ENCODE measurements at regions not wholly inside any gene's neighbourhood (a gene's known extent, or its start where the extent isn't known, plus 50 kb on each side); places are given as distances from the start of the nearest gene placed in this dataset.

GRCh38 chr18:56066524-56067213 is 478.7 kb upstream of the TCF4 start:
- Mint-ChIP-seq H3K4me3 (ENCODE audit: unreplicated experiment) (no peak overlapping the region), H3K4me1 (ENCODE audit: low read depth, unreplicated experiment) (peaks cover 13% of the 10 kb centered on the region), H3K27me3 (ENCODE audit: low read depth, unreplicated experiment) (peaks cover 4% of the 10 kb centered on the region), H3K9me3 (ENCODE audit: unreplicated experiment) (no peaks in the 10 kb centered on the region), H3K27ac (ENCODE audit: unreplicated experiment) (no peak overlapping the region), H3K36me3 (ENCODE audit: low read depth, unreplicated experiment) (no peaks in the 10 kb centered on the region)
- no peak overlapping the region for H3K4me2 ChIP-seq (ENCODE audit: low read length)
- H3K27me3 ChIP-seq (ENCODE audit: insufficient read depth, low read length) = no peaks in the 10 kb centered on the region
- H3K4me1 ChIP-seq (ENCODE audit: insufficient read depth, low read length) = peaks cover 9% of the 10 kb centered on the region
- no peak overlapping the region for H2AFZ ChIP-seq (ENCODE audit: low read depth, low read length)
- H4K20me1 ChIP-seq (ENCODE audit: insufficient read depth, low read length) = no peaks in the 10 kb centered on the region
- TF ChIP-seq EZH2 (IDR thresholded peaks at IDR 0.05; ENCODE audit: insufficient read depth, low read length) = no peak
- TF ChIP-seq CTCF (IDR thresholded peaks at IDR 0.05; ENCODE audit: insufficient read depth, low read depth, low read length) = no peak
- no peaks in the 10 kb centered on the region for H3K36me3 ChIP-seq (ENCODE audit: insufficient read depth, low read length)
- FAIRE-seq = no peak
- H3K9me3 ChIP-seq (ENCODE audit: insufficient read depth, low read depth, low read length) = no peaks in the 10 kb centered on the region
- no peak overlapping the region for H3K9ac ChIP-seq (ENCODE audit: low read length)
- no peaks in the 10 kb centered on the region for H3K79me2 ChIP-seq (ENCODE audit: insufficient read depth, low read length)
- H3K4me3 ChIP-seq (ENCODE audit: insufficient read depth, low read depth, low read length) = no peak overlapping the region
- H3K27ac ChIP-seq (ENCODE audit: low read depth, low read length) = no peak overlapping the region
- DNase-seq (ENCODE audit: low read depth) = no peak

- Histone ChIP-seq H3K4me2 (ENCODE audit: low read length) (no peak overlapping the region), H3K4me3 (ENCODE audit: insufficient read depth, low read depth, low read length) (no peak overlapping the region), H3K4me1 (ENCODE audit: insufficient read depth, low read length) (peaks cover 9% of the 10 kb centered on the region), H3K9ac (ENCODE audit: low read length) (no peak overlapping the region), H2AFZ (ENCODE audit: low read depth, low read length) (no peak overlapping the region), H3K27me3 (ENCODE audit: insufficient read depth, low read length) (no peaks in the 10 kb centered on the region), H4K20me1 (ENCODE audit: insufficient read depth, low read length) (no peaks in the 10 kb centered on the region), H3K79me2 (ENCODE audit: insufficient read depth, low read length) (no peaks in the 10 kb centered on the region), H3K36me3 (ENCODE audit: insufficient read depth, low read length) (no peaks in the 10 kb centered on the region), H3K27ac (ENCODE audit: low read depth, low read length) (no peak overlapping the region), H3K9me3 (ENCODE audit: insufficient read depth, low read depth, low read length) (no peaks in the 10 kb centered on the region)
- no peaks in the 10 kb centered on the region for H3K36me3 Mint-ChIP-seq (ENCODE audit: low read depth, unreplicated experiment)
- DNase-seq (ENCODE audit: low read depth) = no peak
- no peak overlapping the region for H3K4me3 Mint-ChIP-seq (ENCODE audit: unreplicated experiment)
- TF ChIP-seq CTCF (IDR thresholded peaks at IDR 0.05; ENCODE audit: insufficient read depth, low read depth, low read length) = no peak
- no peak for TF ChIP-seq EZH2 (IDR thresholded peaks at IDR 0.05; ENCODE audit: insufficient read depth, low read length)
- H3K9me3 Mint-ChIP-seq (ENCODE audit: unreplicated experiment) = no peaks in the 10 kb centered on the region
- H3K27me3 Mint-ChIP-seq (ENCODE audit: low read depth, unreplicated experiment) = peaks cover 4% of the 10 kb centered on the region
- H3K4me1 Mint-ChIP-seq (ENCODE audit: low read depth, unreplicated experiment) = peaks cover 13% of the 10 kb centered on the region
- FAIRE-seq = no peak
- H3K27ac Mint-ChIP-seq (ENCODE audit: unreplicated experiment) = no peak overlapping the region
Observed at GRCh38 chr18:56065086-56065485, 477.1 kb upstream of the TCF4 start.

DNA sequence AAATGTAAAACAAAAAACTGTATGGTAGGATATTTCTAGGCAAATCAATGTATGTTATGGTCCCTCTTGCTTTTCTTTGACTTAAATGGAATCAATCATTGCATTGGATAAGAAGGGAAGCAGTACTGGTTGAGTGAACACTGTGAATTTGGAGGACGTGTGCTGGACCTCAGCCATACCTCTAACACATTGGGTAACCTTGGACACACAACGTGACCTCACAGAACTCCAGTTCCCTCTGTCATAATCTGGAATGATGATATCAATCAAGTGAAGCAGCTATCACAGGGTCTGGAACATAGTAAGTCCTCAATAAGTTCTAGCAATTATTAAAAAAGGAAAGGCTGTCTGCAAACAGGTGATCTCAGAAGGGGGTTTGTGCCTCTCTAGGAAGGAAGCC is 474.9 kb upstream of the TCF4 start:
- Histone ChIP-seq H3K9ac (ENCODE audit: low read length) (no peak overlapping the region), H3K4me1 (ENCODE audit: insufficient read depth, low read length) (peaks cover 1% of the 10 kb centered on the region), H3K27me3 (ENCODE audit: insufficient read depth, low read length) (no peaks in the 10 kb centered on the region), H2AFZ (ENCODE audit: low read depth, low read length) (no peak overlapping the region), H3K4me2 (ENCODE audit: low read length) (no peak overlapping the region), H4K20me1 (ENCODE audit: insufficient read depth, low read length) (no peaks in the 10 kb centered on the region), H3K4me3 (ENCODE audit: insufficient read depth, low read depth, low read length) (no peak overlapping the region), H3K36me3 (ENCODE audit: insufficient read depth, low read length) (no peaks in the 10 kb centered on the region), H3K27ac (ENCODE audit: low read depth, low read length) (no peak overlapping the region), H3K79me2 (ENCODE audit: insufficient read depth, low read length) (no peaks in the 10 kb centered on the region), H3K9me3 (ENCODE audit: insufficient read depth, low read depth, low read length) (no peaks in the 10 kb centered on the region)
- peaks cover 4% of the 10 kb centered on the region for H3K27me3 Mint-ChIP-seq (ENCODE audit: low read depth, unreplicated experiment)
- no peaks in the 10 kb centered on the region for H3K36me3 Mint-ChIP-seq (ENCODE audit: low read depth, unreplicated experiment)
- no peak overlapping the region for H3K27ac Mint-ChIP-seq (ENCODE audit: unreplicated experiment)
- H3K9me3 Mint-ChIP-seq (ENCODE audit: unreplicated experiment) = peaks cover 3% of the 10 kb centered on the region
- H3K4me3 Mint-ChIP-seq (ENCODE audit: unreplicated experiment) = no peak overlapping the region
- H3K4me1 Mint-ChIP-seq (ENCODE audit: low read depth, unreplicated experiment) = peaks cover 6% of the 10 kb centered on the region
- no peak for FAIRE-seq
- no peak for DNase-seq (ENCODE audit: low read depth)
- no peak for TF ChIP-seq EZH2 (IDR thresholded peaks at IDR 0.05; ENCODE audit: insufficient read depth, low read length)
- TF ChIP-seq CTCF (IDR thresholded peaks at IDR 0.05; ENCODE audit: insufficient read depth, low read depth, low read length) = no peak
